ENCODE measurements at regions not wholly inside any gene's neighbourhood (a gene's known extent, or its start where the extent isn't known, plus 50 kb on each side); places are given as distances from the start of the nearest gene placed in this dataset.
"Not testable (repeated sequence)": the region's sequence is repeated elsewhere in the genome, so short reads cannot be mapped to it uniquely, and the experiment has no call there.

DNA sequence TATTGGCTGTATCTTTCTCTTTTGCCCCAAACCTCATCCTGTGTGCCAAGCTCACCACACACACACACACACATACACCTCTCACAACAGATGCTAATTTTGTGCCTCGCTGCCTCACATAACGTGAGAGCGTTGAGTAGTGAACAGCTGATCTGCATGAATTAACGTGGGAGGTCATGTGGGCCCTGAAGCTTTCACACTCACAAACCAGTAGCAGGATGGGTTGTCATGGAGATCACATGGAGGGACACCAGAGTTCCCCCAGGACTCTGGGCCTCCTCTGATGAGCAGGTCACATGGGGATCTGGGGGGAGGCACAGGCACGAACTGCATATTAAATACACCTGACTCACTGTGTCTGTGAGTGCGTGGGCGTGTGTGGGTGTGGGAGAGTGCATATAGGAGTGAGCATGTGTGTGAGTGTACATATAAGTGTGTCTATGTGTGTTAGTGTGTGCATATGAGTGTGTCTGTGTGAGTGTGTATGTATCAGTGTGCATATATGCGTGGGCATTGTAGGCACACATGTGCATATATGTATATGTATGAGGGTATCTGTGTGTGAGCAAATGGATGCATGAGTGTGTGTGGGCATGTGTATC lies 62.7 kb upstream of the SULF2 start:
- no peak for DNase-seq
- intact Hi-C loops (cut with DNase I), result no loop called here
- ATAC-seq, result no peak
- TF ChIP-seq, protein P1, sequence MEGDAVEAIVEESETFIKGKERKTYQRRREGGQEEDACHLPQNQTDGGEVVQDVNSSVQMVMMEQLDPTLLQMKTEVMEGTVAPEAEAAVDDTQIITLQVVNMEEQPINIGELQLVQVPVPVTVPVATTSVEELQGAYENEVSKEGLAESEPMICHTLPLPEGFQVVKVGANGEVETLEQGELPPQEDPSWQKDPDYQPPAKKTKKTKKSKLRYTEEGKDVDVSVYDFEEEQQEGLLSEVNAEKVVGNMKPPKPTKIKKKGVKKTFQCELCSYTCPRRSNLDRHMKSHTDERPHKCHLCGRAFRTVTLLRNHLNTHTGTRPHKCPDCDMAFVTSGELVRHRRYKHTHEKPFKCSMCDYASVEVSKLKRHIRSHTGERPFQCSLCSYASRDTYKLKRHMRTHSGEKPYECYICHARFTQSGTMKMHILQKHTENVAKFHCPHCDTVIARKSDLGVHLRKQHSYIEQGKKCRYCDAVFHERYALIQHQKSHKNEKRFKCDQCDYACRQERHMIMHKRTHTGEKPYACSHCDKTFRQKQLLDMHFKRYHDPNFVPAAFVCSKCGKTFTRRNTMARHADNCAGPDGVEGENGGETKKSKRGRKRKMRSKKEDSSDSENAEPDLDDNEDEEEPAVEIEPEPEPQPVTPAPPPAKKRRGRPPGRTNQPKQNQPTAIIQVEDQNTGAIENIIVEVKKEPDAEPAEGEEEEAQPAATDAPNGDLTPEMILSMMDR (IDR thresholded peaks at IDR 0.05), result no peak
- no peak for TF ChIP-seq POLR2A (IDR thresholded peaks at IDR 0.05)
- H3K27me3 ChIP-seq, result no peaks in the 10 kb centered on the region
- H3K4me1 ChIP-seq, result no peaks in the 10 kb centered on the region
- no peaks in the 10 kb centered on the region for H3K9me3 ChIP-seq
- no peak overlapping the region for H3K4me3 ChIP-seq
- H3K27ac ChIP-seq, result no peak overlapping the region
- H3K36me3 ChIP-seq, result no peaks in the 10 kb centered on the region
- 61% methylated on average over 5 of the region's 8 CpGs for WGBS (ENCODE audit: insufficient coverage, low coverage, low lambda C conversion rate, missing lambda C conversion rate)

DNA sequence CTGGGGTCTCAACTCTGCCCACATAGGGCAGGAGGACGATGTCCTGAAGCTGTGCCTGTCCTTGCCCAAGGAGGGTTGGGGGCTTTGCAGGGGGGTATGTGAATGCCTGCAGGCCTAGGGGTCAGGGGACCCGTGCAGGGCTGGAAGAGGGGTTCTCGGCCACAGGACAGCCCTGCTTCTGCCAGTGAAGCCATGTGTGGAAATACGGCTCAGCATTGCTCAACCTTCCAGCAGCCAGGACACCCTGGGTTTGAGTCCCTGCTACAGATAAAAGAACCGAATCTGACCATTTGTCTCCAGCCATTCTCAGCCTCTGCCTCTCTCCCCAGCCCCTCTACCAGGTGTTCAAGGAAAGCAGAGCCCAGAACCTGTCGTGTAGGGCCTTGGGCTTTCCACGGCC lies 61.9 kb upstream of the SULF2 start:
- 34% methylated on average over 4 of the region's 7 CpGs for WGBS (ENCODE audit: insufficient coverage, low coverage, low lambda C conversion rate, missing lambda C conversion rate)
- intact Hi-C loops (cut with DNase I); H3K36me3 ChIP-seq; ATAC-seq; H3K4me1 ChIP-seq; H3K27me3 ChIP-seq; H3K4me3 ChIP-seq; H3K27ac ChIP-seq; H3K9me3 ChIP-seq; DNase-seq: not testable (repeated sequence)

DNA sequence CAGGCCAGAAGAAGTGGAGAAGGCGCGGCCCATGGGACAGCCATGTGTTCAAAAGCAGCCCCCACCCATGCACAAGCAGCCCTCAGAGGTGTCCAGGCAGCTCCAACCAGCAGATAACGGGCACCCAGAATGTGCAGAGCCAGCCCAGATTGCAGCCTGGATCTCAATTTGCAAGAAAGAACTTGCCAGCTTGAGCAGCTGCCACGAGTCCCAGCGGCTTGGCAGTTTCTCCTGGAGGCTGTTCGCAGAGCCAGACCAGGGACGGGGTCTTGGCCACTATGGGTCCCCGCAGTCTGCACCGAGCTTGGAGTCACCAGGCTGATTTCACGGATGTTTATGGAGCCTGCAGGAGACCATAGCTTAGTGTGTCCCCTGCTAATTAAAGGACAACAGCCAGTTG lies 61.4 kb upstream of the SULF2 start:
- H3K36me3 ChIP-seq; H3K4me1 ChIP-seq; H3K27me3 ChIP-seq; intact Hi-C loops (cut with DNase I); DNase-seq; H3K9me3 ChIP-seq; H3K27ac ChIP-seq; H3K4me3 ChIP-seq; ATAC-seq: not testable (repeated sequence)
- no CpG with 5 or more reads among the region's 10 CpGs for WGBS (ENCODE audit: insufficient coverage, low coverage, low lambda C conversion rate, missing lambda C conversion rate)

DNA sequence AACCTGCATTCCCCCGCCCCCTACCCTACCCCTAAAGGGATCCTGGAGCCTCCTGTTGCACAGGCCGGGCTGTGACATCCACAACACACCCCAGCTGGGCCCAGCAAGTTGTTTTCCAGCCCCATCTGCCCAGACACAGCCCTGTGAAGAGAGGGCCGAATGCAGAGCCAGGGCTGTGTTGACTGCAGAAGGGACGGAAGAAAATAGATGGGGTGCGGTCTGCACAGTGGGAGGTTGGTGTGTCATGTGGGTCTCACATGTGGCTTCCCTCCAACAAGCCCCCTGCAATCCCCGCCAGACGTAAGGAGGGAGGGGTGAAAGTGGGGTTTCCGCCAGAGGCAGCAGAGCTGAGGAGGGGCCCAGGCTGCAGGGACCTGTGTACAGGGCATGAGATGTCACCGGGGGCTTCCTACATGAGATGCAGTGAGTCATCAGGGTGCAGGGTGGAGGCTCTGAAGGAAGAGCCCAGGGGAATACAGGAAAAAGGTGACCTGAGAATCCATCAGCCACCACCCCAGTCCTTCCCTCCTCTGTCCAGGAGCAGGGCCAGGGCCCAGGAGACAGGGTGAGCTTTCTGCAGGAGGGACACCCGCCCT lies 60.2 kb upstream of the SULF2 start:
- H3K27ac ChIP-seq; H3K36me3 ChIP-seq; DNase-seq; H3K27me3 ChIP-seq; H3K4me3 ChIP-seq; H3K4me1 ChIP-seq; intact Hi-C loops (cut with DNase I); H3K9me3 ChIP-seq; ATAC-seq: not testable (repeated sequence)
- WGBS (ENCODE audit: insufficient coverage, low coverage, low lambda C conversion rate, missing lambda C conversion rate), result 76% methylated on average over 7 of the region's 10 CpGs

DNA sequence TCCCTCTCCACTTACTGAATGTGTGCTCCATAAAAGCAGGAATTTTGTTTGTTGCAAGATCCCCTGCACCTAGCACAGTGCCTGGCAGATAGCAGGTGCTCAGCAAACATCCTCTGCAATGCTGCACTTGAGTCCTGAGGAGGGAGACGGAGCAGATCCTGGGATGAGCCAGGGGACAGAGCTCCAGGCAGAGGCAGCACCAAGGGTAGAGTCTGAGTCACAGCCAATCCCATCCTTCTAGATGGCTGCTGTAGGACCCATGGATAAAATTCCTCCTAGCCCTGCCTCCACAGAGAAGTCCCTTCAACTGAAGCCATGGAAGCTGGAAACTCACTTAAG lies 59.3 kb upstream of the SULF2 start:
- intact Hi-C loops (cut with DNase I); ATAC-seq; H3K4me3 ChIP-seq; H3K36me3 ChIP-seq; H3K27ac ChIP-seq; H3K27me3 ChIP-seq; H3K4me1 ChIP-seq; DNase-seq; H3K9me3 ChIP-seq: not testable (repeated sequence)
- WGBS (ENCODE audit: insufficient coverage, low coverage, low lambda C conversion rate, missing lambda C conversion rate), result 50% methylated on average over 1 of the region's 1 CpG

DNA sequence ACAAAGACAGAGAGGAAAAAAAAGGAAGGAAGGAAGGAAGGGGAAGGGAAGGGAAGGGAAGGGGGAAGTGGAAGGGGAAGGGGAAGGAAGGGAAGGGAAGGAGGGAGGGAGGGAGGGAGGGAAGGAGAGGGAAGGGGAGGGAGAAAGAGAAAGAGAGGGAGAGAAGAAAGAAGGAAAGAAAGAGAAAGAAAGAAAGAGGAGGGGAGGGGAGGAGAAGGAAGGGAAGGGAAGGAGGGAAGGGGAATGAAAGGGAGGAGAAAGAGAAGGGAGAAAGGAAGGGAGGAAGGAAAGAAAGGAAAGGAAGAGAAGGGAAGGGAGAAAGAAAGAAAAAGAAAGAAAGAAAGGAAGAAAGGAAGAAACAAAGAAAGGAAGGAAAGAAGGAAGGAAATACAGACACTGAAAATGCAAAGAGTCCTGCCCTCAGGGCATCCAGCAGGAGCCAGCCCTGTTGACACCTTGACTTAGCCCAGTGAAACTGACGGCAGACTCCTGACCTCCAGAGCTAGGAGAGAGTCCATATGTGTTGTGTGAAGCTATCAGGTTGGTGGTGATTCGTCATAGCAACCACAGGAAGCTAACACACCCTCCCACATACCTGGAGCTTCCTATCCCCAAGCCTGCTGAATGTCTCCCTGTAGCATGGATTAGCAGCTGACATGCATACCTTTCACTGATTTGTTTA lies 58.7 kb upstream of the SULF2 start:
- H3K36me3 ChIP-seq, result no peaks in the 10 kb centered on the region
- H3K4me1 ChIP-seq, result no peaks in the 10 kb centered on the region
- intact Hi-C loops (cut with DNase I), result no loop called here
- TF ChIP-seq, protein P1 (IDR thresholded peaks at IDR 0.05), result no peak
- ATAC-seq (no peak), DNase-seq (no peak)
- H3K27me3 ChIP-seq, result no peaks in the 10 kb centered on the region
- no peak overlapping the region for H3K4me3 ChIP-seq
- no peak overlapping the region for H3K27ac ChIP-seq
- WGBS (ENCODE audit: insufficient coverage, low coverage, low lambda C conversion rate, missing lambda C conversion rate), result 50% methylated on average over 1 of the region's 2 CpGs
- H3K9me3 ChIP-seq, result no peaks in the 10 kb centered on the region

DNA sequence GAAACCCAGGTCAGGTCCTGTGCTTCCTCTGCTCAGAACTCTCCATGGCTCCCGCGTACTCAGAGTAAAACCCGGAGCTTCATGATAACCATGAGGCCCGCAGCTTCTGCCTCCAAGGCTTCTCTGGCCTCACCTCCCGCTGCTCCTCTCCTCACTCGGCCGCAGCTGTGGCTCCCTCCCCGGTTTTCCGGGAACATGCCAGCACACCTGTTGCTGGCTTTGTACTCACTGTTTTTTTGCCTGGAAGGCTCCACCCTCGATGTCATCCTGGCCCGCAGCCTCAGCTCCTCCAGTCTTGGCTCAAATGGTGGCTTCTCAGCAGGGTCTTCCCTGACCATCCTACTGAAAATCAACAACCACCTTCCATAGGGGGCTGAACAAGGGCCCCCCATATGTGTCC lies 57.7 kb upstream of the SULF2 start:
- intact Hi-C loops (cut with DNase I); H3K9me3 ChIP-seq: not testable (repeated sequence)
- WGBS (ENCODE audit: insufficient coverage, low coverage, low lambda C conversion rate, missing lambda C conversion rate), result 66% methylated on average over 9 of the region's 11 CpGs

DNA sequence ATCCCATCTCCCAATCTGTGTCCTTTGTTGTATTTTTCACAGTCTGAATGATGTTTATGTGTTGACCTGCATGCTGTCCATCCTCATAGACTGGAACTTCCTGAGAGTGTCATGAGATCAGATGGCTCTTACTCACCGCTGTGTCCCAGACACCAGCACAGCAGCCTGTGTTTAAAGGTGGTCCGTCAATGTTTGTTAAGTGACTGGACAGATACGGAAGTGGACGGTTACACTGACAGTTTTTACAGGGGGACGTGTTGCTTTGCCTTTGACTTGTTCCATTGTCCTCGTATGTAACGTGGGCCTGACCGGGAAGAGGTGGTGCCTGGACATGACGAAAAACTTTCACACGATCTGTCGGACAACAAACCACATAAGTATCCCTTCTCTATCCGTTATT lies 56.7 kb upstream of the SULF2 start:
- H3K36me3 ChIP-seq; H3K27ac ChIP-seq; H3K4me1 ChIP-seq; H3K9me3 ChIP-seq; H3K27me3 ChIP-seq; DNase-seq; intact Hi-C loops (cut with DNase I); ATAC-seq; H3K4me3 ChIP-seq: not testable (repeated sequence)
- WGBS (ENCODE audit: insufficient coverage, low coverage, low lambda C conversion rate, missing lambda C conversion rate), result 58% methylated on average over 12 of the region's 12 CpGs

More for the DNA sequence above, 57.7 kb upstream of the SULF2 start:
- not testable (repeated sequence) for H3K4me3 ChIP-seq, H3K27me3 ChIP-seq, ATAC-seq, H3K27ac ChIP-seq, DNase-seq, H3K36me3 ChIP-seq, H3K4me1 ChIP-seq

DNA sequence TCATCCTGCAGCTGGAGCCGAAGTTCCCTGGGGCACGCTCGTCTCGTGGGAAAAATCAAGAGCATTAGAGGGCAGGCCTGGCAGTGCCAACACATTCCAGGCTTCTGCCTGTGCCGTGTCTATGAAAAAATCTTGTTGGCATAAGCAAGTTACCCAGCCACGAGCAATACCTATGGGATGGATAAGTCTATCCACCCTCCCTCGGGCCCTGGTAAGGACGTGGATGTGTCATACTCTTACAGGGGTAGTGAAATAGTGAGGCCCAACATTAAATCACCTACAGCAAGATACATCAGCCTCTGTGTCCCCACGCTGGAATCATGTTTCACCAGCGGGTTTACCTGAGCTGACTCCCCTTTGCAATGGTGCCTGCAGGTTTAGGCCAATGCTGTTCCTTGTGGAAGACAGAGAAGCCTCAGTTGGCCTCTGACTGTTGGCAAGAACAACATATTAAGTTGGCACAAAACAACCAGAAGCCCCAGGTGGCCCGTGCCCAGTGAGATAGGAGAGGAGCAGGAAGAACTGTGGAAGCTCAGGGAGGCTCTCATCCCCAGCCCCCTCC lies 51.1 kb upstream of the SULF2 start:
- H3K4me1 ChIP-seq; H3K4me3 ChIP-seq; ATAC-seq; H3K27me3 ChIP-seq; DNase-seq; H3K27ac ChIP-seq; intact Hi-C loops (cut with DNase I); H3K36me3 ChIP-seq; H3K9me3 ChIP-seq: not testable (repeated sequence)
- WGBS (ENCODE audit: insufficient coverage, low coverage, low lambda C conversion rate, missing lambda C conversion rate), result no CpG with 5 or more reads among the region's 11 CpGs

Data from right lobe of liver (tissue), 6 donors.